Erythroblast (primary cell): ENCODE measurements at regions not wholly inside any gene's neighbourhood (a gene's known extent, or its start where the extent isn't known, plus 50 kb on each side); places are given as distances from the start of the nearest gene placed in this dataset.

Experiments used
- GATA1 ChIP-seq: IDR thresholded peaks from 2 replicates; pipeline ENCODE4 v1.6.1; 2011; ENCODE audit warnings: low read depth, mild to moderate bottlenecking, control low read depth, low read length, moderate library complexity
- POLR2A ChIP-seq: IDR thresholded peaks from 2 replicates; pipeline ENCODE4 v1.6.1; 2011; ENCODE audit warnings: mild to moderate bottlenecking, low read length

DNA sequence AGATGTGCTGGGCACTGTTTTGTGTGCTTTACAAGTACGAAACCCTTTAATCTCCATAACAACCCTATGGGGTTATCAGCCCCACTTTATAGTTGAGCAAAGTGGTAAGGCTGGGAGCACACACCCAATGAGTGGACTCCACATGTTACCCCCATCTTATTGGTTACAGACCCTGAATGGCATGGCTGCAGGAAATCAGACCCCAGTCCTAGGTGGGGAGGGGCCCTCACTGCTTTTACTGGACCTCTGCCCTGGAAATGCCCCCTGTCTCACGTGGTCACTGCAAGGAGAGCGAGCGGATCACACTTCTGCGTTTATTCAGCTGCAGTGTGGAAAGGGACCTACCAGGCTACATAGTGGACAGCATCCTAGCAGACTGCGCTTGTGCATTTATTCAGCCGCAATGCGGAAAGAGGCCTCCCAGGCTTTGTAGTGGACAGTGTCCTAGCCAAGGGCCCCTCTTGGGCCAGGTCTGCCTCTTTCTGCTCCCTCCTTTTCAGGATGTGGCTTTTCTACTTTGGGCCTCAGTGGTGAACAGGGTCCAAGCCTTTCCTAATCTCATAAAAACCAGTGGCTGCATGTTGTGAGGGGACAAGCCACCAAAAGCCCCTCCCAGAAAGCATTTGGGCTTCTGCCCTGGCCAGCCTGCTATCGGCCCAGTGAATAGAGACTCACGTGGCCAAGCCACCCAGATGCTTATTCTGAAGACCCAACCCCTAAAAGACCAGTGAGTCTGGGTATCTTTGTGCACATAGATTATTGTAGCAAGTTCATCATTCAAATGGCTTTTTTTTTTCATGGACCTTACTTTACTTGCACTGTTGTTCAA lies 405.7 kb upstream of the RNF32 start:
- no peak for TF ChIP-seq POLR2A
- TF ChIP-seq GATA1: no peak
